GM12872 (cell line): ENCODE measurements at regions not wholly inside any gene's neighbourhood (a gene's known extent, or its start where the extent isn't known, plus 50 kb on each side); places are given as distances from the start of the nearest gene placed in this dataset.

Experiments used
- TF ChIP-seq, protein P1 (sequence below): IDR thresholded peaks from 3 replicates; pipeline ENCODE4 v1.5.1; 2011; ENCODE audit warnings: low read depth, mild to moderate bottlenecking, low read length, moderate library complexity; ENCODE audit not compliant: insufficient read depth

DNA sequence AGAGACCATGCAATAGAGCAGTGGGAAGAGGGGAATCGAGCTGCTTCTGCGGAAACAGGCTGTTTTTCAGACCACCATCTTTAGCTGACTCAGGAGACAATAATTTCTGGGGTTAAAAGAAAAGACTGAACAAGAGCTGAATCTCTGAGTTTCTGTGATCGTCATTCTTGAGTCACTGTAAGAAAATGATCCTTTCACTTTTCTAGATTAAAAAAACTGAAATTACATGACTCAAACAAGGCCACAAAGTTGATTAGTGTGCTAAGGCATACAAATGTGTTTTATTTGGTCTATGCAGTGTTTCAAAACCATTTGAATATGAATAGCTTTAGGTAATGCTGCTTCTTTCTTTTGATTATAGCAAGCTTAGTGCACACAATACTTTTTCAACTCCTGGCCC is 194.4 kb upstream of the RPL34 start:
- TF ChIP-seq, protein P1, sequence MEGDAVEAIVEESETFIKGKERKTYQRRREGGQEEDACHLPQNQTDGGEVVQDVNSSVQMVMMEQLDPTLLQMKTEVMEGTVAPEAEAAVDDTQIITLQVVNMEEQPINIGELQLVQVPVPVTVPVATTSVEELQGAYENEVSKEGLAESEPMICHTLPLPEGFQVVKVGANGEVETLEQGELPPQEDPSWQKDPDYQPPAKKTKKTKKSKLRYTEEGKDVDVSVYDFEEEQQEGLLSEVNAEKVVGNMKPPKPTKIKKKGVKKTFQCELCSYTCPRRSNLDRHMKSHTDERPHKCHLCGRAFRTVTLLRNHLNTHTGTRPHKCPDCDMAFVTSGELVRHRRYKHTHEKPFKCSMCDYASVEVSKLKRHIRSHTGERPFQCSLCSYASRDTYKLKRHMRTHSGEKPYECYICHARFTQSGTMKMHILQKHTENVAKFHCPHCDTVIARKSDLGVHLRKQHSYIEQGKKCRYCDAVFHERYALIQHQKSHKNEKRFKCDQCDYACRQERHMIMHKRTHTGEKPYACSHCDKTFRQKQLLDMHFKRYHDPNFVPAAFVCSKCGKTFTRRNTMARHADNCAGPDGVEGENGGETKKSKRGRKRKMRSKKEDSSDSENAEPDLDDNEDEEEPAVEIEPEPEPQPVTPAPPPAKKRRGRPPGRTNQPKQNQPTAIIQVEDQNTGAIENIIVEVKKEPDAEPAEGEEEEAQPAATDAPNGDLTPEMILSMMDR = no peak

DNA sequence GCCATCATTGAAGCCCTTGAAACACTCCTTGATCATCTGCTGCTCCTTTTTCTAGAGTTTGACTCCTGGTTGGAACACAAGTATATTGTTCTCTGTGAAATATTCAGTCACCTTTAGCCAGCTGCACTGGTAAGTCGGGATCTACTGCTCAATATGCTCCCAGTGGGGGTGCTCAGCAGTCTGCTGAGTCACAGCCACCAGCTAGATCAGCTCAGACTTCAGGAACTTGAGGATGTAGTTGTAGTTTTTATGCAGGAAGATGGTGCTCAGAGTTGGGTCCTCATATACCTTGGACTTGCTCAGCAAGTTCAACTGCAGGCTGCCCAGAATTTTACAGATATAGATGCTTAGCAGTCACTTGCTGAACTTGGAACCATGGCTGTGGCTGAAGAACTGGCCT is 202.5 kb upstream of the RPL34 start:
- TF ChIP-seq, protein P1 = no peak

DNA sequence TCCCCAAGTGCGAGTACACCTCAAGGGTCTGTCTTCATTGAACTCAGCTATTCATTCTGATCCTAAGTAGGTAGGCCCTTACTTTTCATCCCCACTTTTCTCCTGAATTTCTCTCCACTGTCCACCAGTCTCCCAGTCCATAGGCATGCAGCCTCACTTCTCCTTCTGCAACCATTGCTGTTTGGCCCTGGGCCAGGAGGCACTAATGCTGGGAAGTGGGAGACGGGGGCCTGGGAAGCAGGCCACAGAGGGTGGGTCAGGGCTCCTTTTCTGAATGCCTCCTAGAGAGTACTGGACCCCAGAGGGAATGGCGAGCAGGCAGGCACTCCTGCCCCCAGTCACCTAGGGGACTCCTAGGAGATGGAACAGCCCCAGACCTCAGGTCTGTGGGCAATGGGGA is 203.5 kb upstream of the RPL34 start:
- TF ChIP-seq, protein P1 = no peak

DNA sequence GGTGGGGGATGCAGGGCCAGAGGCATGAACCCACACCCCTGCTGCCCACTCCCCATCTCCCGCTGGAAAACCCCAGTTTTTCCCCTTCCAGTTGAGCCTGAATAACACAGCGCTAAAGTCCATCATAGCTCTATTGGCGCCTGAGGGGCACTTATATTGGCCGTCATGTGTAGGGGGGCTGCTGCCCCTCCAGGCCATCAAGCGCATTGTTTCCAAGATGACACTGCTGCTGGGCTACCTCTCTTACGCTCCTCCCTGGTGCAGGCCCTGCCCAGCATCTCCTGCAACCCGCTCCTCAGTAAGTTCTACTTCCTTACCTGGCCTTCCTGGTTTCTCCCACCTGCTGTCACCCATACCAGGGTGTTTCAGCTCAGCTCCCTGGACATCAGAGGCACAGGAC is 205.0 kb upstream of the RPL34 start:
- TF ChIP-seq, protein P1 = no peak

DNA sequence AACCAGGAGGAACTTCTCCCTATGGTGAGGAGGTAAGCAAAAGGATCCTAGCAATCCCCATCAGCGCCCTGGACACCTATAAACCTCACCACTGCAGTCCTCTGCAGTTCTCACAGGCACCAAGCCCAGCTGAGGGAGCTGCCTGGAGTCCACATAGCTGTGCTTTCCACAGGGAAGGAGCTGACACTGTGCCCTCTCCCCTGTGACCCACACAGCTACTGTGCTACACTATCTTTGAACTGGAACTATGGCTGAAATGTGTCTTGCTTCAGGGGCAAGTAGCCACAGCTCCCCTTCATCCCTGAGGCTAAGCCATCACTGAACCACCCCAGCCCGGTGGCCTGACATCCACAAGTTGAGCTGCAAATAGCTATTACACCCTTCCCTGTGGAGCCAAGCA is 208.5 kb upstream of the RPL34 start:
- TF ChIP-seq, protein P1 = no peak

DNA sequence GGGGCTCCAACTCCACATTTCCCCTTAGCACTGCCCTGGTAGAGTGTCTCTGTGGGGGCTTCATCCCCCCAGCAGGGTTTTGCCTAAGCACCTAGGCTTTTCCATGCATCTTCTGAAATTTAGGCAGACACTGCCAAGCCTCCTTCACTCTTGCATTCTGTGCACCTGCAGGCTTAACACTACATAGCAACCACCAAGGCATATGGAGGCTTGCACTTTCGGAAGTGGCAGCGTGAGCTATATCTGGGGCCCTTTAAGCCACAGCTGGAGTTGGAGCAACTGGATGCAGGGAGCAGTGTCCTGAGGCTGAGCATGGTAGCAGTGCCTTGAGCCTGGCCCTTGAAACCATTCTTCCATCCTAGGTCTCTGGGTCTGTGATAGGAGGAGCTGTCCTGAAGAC is 214.8 kb upstream of the RPL34 start:
- TF ChIP-seq, protein P1 = no peak

DNA sequence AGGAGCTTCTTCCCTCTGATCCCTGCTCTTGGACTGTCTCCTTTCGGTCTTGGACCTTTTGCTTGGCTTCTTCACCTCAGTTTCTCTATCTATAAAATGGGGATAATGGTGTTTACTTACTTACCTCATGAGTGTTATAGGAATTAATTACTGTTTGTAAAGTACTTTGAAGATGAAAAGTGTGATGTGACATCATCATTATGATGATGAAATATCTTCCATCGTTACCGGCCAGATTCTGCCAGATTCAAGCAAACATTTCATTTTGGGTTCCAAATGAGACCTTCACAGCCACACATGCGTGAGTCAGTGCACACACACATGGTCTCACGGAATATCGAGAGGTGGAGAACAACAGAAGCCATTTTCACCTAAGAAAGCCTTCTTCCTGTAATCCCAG is 220.1 kb upstream of the RPL34 start:
- TF ChIP-seq, protein P1 = no peak
